Hepatocyte (in vitro differentiated cells): ENCODE measurements at regions not wholly inside any gene's neighbourhood (a gene's known extent, or its start where the extent isn't known, plus 50 kb on each side); places are given as distances from the start of the nearest gene placed in this dataset.

ENCODE experiments used
- CTCF ChIP-seq: fragments of 200-600 bp; sonication (generic); IDR thresholded peaks from 2 replicates; pipeline ENCODE4 v1.5.1; 2016; ENCODE audit warnings: antibody characterized with exemption, mild to moderate bottlenecking; ENCODE audit not compliant: poor library complexity
- EZH2phosphoT487 ChIP-seq: fragments of 200-600 bp; sonication (generic); IDR thresholded peaks from one replicate; pipeline ENCODE4 v1.6.1; 2018; ENCODE audit warnings: antibody characterized with exemption, mild to moderate bottlenecking, low read depth, moderate library complexity; ENCODE audit not compliant: unreplicated experiment, severe bottlenecking

- no peak for TF ChIP-seq CTCF
- no peak for TF ChIP-seq EZH2phosphoT487
Observed at GRCh38 chr12:19780460-19780859, 341.2 kb downstream of the AEBP2 start.
